GM23338 (cell line): ENCODE measurements at regions not wholly inside any gene's neighbourhood (a gene's known extent, or its start where the extent isn't known, plus 50 kb on each side); places are given as distances from the start of the nearest gene placed in this dataset.

Experiments used
- ATAC-seq: fragments of 200-7000 bp; cut with Tn5 transposase; 3 replicates; pipeline ENCODE4 v1.9.1; 2020
- DNase-seq: peaks from one replicate; pipeline ENCODE4 v3.0.0-alpha.2; 2015; ENCODE audit warnings: low spot score
- H2AFZ ChIP-seq: fragments of 200-600 bp; sonication (generic); 2 replicates; pipeline ENCODE4 v1.8.0; 2016; ENCODE audit warnings: antibody characterized with exemption, mild to moderate bottlenecking, moderate library complexity
- H3F3A ChIP-seq: fragments of 200-600 bp; sonication (generic); replicated peaks from 2 replicates; pipeline ENCODE4 v1.8.0; 2017; ENCODE audit warnings: antibody characterized with exemption, mixed run types, low read depth
- H3K27ac ChIP-seq: fragments of 200-600 bp; sonication (generic); 2 replicates; pipeline ENCODE4 v1.6.1; 2016; ENCODE audit warnings: low read depth
- H3K27me3 ChIP-seq: fragments of 200-600 bp; sonication (generic); 2 replicates; pipeline ENCODE4 v1.8.0; 2016; ENCODE audit warnings: mild to moderate bottlenecking, mixed run types, moderate library complexity; ENCODE audit not compliant: insufficient read depth
- H3K36me3 ChIP-seq: fragments of 200-600 bp; sonication (generic); 2 replicates; pipeline ENCODE4 v1.8.0; 2016; ENCODE audit warnings: mild to moderate bottlenecking; ENCODE audit not compliant: insufficient read depth
- H3K4me1 ChIP-seq: fragments of 200-600 bp; sonication (generic); 2 replicates; pipeline ENCODE4 v1.8.0; 2016; ENCODE audit warnings: mild to moderate bottlenecking, moderate library complexity; ENCODE audit not compliant: insufficient read depth
- H3K4me2 ChIP-seq: fragments of 200-600 bp; sonication (generic); 2 replicates; pipeline ENCODE4 v1.7.1; 2017; ENCODE audit warnings: mixed run types
- H3K4me3 ChIP-seq: fragments of 200-600 bp; sonication (generic); 2 replicates; pipeline ENCODE4 v1.6.1; 2016; ENCODE audit warnings: mixed run types
- H3K79me2 ChIP-seq: fragments of 200-600 bp; sonication (generic); replicated peaks from 2 replicates; pipeline ENCODE4 v1.8.0; 2017; ENCODE audit warnings: mild to moderate bottlenecking; ENCODE audit not compliant: insufficient read depth
- H3K9me2 ChIP-seq: fragments of 200-600 bp; sonication (generic); 2 replicates; pipeline ENCODE4 v1.8.0; 2017; ENCODE audit not compliant: insufficient read depth
- H4K20me1 ChIP-seq: fragments of 200-600 bp; sonication (generic); replicated peaks from 2 replicates; pipeline ENCODE4 v1.8.0; 2017; ENCODE audit warnings: mild to moderate bottlenecking; ENCODE audit not compliant: insufficient read depth
- H3K27ac Mint-ChIP-seq: 2 replicates; pipeline ENCODE4 v1.8.0; 2020; ENCODE audit warnings: inconsistent platforms, mild to moderate bottlenecking, moderate library complexity, mixed read lengths
- H3K27me3 Mint-ChIP-seq: 3 replicates; pipeline ENCODE4 v1.8.0; 2022; ENCODE audit warnings: low read depth, mild to moderate bottlenecking, moderate library complexity, mixed read lengths, inconsistent platforms; ENCODE audit not compliant: insufficient read depth, poor library complexity
- H3K36me3 Mint-ChIP-seq: 3 replicates; pipeline ENCODE4 v1.8.0; 2021; ENCODE audit warnings: low read depth, mild to moderate bottlenecking, inconsistent platforms, moderate library complexity, mixed read lengths
- H3K4me1 Mint-ChIP-seq: 3 replicates; pipeline ENCODE4 v1.8.0; 2020; ENCODE audit warnings: mild to moderate bottlenecking, inconsistent platforms, mixed read lengths
- H3K4me3 Mint-ChIP-seq: 3 replicates; pipeline ENCODE4 v1.8.0; 2021; ENCODE audit warnings: moderate library complexity, mild to moderate bottlenecking, inconsistent platforms, mixed read lengths
- H3K9me3 Mint-ChIP-seq: 3 replicates; pipeline ENCODE4 v1.8.0; 2020; ENCODE audit warnings: moderate library complexity, mild to moderate bottlenecking, inconsistent platforms, mixed read lengths
- CTCF ChIP-seq, 2 experiments: fragments of 200-600 bp in 1 of 2; sonication (generic) in 1 of 2; conservative IDR thresholded peaks; 2 replicates each; pipeline versions ENCODE4 v1.5.1 to v1.6.1; 2016 to 2017; ENCODE audit warnings: antibody characterized with exemption in 2 of 2, low read depth in 2 of 2, mild to moderate bottlenecking in 2 of 2, moderate library complexity in 1 of 2
- ETS1 ChIP-seq: IDR thresholded peaks from 2 replicates; pipeline ENCODE4 v1.6.1; 2016; ENCODE audit warnings: antibody characterized with exemption
- EZH2phosphoT487 ChIP-seq: fragments of 200-600 bp; sonication (generic); IDR thresholded peaks from one replicate; pipeline ENCODE4 v1.8.1; 2018; ENCODE audit warnings: antibody characterized with exemption; ENCODE audit not compliant: unreplicated experiment
- POLR2AphosphoS5 ChIP-seq: IDR thresholded peaks from 2 replicates; pipeline ENCODE4 v1.6.1; 2016; ENCODE audit warnings: antibody characterized with exemption, low read depth
- ZNF114 ChIP-seq: fragments of 250-450 bp; sonication (Bioruptor Pico); IDR thresholded peaks from 2 replicates; pipeline ENCODE4 v1.5.0; 2020; ENCODE audit warnings: mild to moderate bottlenecking, moderate library complexity

- Histone ChIP-seq H3K4me1 (peaks cover 14% of the 10 kb centered on the region; the same call in 1 of the 2 replicates), H3K79me2 (no peaks in the 10 kb centered on the region), H3K36me3 (no peaks in the 10 kb centered on the region), H3F3A (no peaks in the 10 kb centered on the region), H3K9me2 (no peaks in the 10 kb centered on the region), H2AFZ (peak overlapping the region; percentile 96), H3K4me2 (no peak overlapping the region), H3K4me3 (no peak overlapping the region), H3K27ac (no peak overlapping the region), H3K27me3 (no peaks in the 10 kb centered on the region), H4K20me1 (no peaks in the 10 kb centered on the region)
- DNase-seq (no peak), ATAC-seq (no peak; the same call in 2 of the 3 replicates)
- H3K9me3 Mint-ChIP-seq: no peaks in the 10 kb centered on the region
- H3K27ac Mint-ChIP-seq: no peak overlapping the region
- no peaks in the 10 kb centered on the region; the same call in 2 of the 3 replicates for H3K36me3 Mint-ChIP-seq
- no peak overlapping the region for H3K4me3 Mint-ChIP-seq
- TF ChIP-seq POLR2AphosphoS5 (no peak), CTCF (conservative IDR thresholded peaks at IDR 0.05; ENCODE audit: low read depth in 2 of 2) (no peak), ZNF114 (CRISPR knock-in tag) (no peak), EZH2phosphoT487 (no peak), ETS1 (no peak)
- H3K27me3 Mint-ChIP-seq: peaks cover 17% of the 10 kb centered on the region
- peaks cover 36% of the 10 kb centered on the region for H3K4me1 Mint-ChIP-seq
These were observed 79.7 kb downstream of the TSPAN17 start for GRCh38 chr5:176726746-176727527.

GRCh38 chr5:176727528-176727900 is 80.2 kb downstream of the TSPAN17 start:
- no peak for DNase-seq
- Mint-ChIP-seq H3K27ac (no peak overlapping the region), H3K4me3 (no peak overlapping the region), H3K36me3 (no peaks in the 10 kb centered on the region; the same call in 2 of the 3 replicates), H3K4me1 (peaks cover 42% of the 10 kb centered on the region), H3K9me3 (no peaks in the 10 kb centered on the region), H3K27me3 (peaks cover 15% of the 10 kb centered on the region)
- Histone ChIP-seq H3K79me2 (no peaks in the 10 kb centered on the region), H3K27me3 (no peaks in the 10 kb centered on the region), H2AFZ (no peak overlapping the region), H3K4me1 (peaks cover 14% of the 10 kb centered on the region; the same call in 1 of the 2 replicates), H3K4me2 (no peak overlapping the region), H3F3A (no peaks in the 10 kb centered on the region), H3K4me3 (no peak overlapping the region), H3K36me3 (no peaks in the 10 kb centered on the region), H3K9me2 (no peaks in the 10 kb centered on the region), H4K20me1 (no peaks in the 10 kb centered on the region), H3K27ac (no peak overlapping the region)
- TF ChIP-seq ETS1 (no peak), CTCF (conservative IDR thresholded peaks at IDR 0.05; ENCODE audit: low read depth in 2 of 2) (no peak)
- peak; percentile 34 for ATAC-seq
